ENCODE measurements at regions not wholly inside any gene's neighbourhood (a gene's known extent, or its start where the extent isn't known, plus 50 kb on each side); places are given as distances from the start of the nearest gene placed in this dataset.

- Histone ChIP-seq H3K4me1 (no peaks in the 10 kb centered on the region), H3K27ac (no peak overlapping the region), H3K4me3 (no peak overlapping the region), H3K9me3 (peaks cover 0 to 4% (median 2%) of the 10 kb centered on the region in 4 donors), H3K27me3 (peaks cover 0 to 33% (median 0%) of the 10 kb centered on the region in 3 donors), H3K36me3 (no peaks in the 10 kb centered on the region)
- DNase-seq, result peak; percentile 29 to 44
- intact Hi-C loops (cut with DNase I; ENCODE audit: low total_unique reads), result no loop called here
- 19 to 48% (median 29%) methylated on average over 10 to 11 of the region's 11 CpGs for WGBS, 5 donors
- TF ChIP-seq POLR2AphosphoS5 (IDR thresholded peaks at IDR 0.05) (no peak), POLR2A (IDR thresholded peaks at IDR 0.05) (no peak), EP300 (IDR thresholded peaks at IDR 0.05) (no peak)
Observed at GRCh38 chr13:111480976-111481375, 160.5 kb downstream of the TEX29 start.

- 69 to 83% (median 78%) methylated on average over 2 to 6 of the region's 6 CpGs for WGBS, 5 donors
- peaks cover 0 to 41% (median 0%) of the 10 kb centered on the region in 3 donors for H3K27me3 ChIP-seq
- H3K4me1 ChIP-seq, result no peaks in the 10 kb centered on the region
- no peak overlapping the region for H3K27ac ChIP-seq
- no peak overlapping the region for H3K4me3 ChIP-seq
- peaks cover 4 to 15% (median 14%) of the 10 kb centered on the region in 4 donors for H3K9me3 ChIP-seq
- peak in 1 of 2 donors; percentile 10 for DNase-seq
- no peaks in the 10 kb centered on the region for H3K36me3 ChIP-seq
- TF ChIP-seq POLR2A (IDR thresholded peaks at IDR 0.05) (no peak), CTCF (IDR thresholded peaks at IDR 0.05) (no peak), POLR2AphosphoS5 (IDR thresholded peaks at IDR 0.05) (no peak), EP300 (IDR thresholded peaks at IDR 0.05) (no peak)
- intact Hi-C loops (cut with DNase I; ENCODE audit: low total_unique reads), result no loop called here
Observed at GRCh38 chr13:111482126-111482525, 161.7 kb downstream of the TEX29 start.

GRCh38 chr13:111482806-111483620, 162.6 kb downstream of the TEX29 start:
- peak in 1 of 2 donors; percentile 11 for DNase-seq
- Histone ChIP-seq H3K4me1 (no peaks in the 10 kb centered on the region), H3K36me3 (no peaks in the 10 kb centered on the region), H3K27ac (no peak overlapping the region), H3K9me3 (peaks cover 7 to 22% (median 22%) of the 10 kb centered on the region in 4 donors), H3K4me3 (no peak overlapping the region), H3K27me3 (peaks cover 0 to 41% (median 0%) of the 10 kb centered on the region in 3 donors)
- WGBS, 5 donors, result 75 to 81% (median 78%) methylated on average over 16 to 18 of the region's 18 CpGs
- TF ChIP-seq POLR2A (IDR thresholded peaks at IDR 0.05) (no peak), POLR2AphosphoS5 (IDR thresholded peaks at IDR 0.05) (no peak), EP300 (IDR thresholded peaks at IDR 0.05) (no peak), CTCF (IDR thresholded peaks at IDR 0.05) (no peak)
- intact Hi-C loops (cut with DNase I; ENCODE audit: low total_unique reads), result no loop called here

GRCh38 chr13:111483621-111483987, 163.2 kb downstream of the TEX29 start:
- peak in 1 of 2 donors; percentile 13 for DNase-seq
- Histone ChIP-seq H3K27ac (no peak overlapping the region), H3K36me3 (no peaks in the 10 kb centered on the region), H3K4me1 (no peaks in the 10 kb centered on the region), H3K9me3 (peaks cover 7 to 28% (median 25%) of the 10 kb centered on the region in 4 donors), H3K27me3 (peaks cover 0 to 43% (median 0%) of the 10 kb centered on the region in 3 donors), H3K4me3 (no peak overlapping the region)
- no peak for TF ChIP-seq CTCF (IDR thresholded peaks at IDR 0.05)
- no peak for TF ChIP-seq POLR2AphosphoS5 (IDR thresholded peaks at IDR 0.05)
- TF ChIP-seq POLR2A (IDR thresholded peaks at IDR 0.05), result no peak
- TF ChIP-seq EP300 (IDR thresholded peaks at IDR 0.05), result no peak
- 86 to 90% (median 87%) methylated on average over 7 of the region's 7 CpGs for WGBS, 5 donors
- intact Hi-C loops (cut with DNase I; ENCODE audit: low total_unique reads), result no loop called here

Measured in stomach (tissue), 8 donors.